ENCODE measurements at regions not wholly inside any gene's neighbourhood (a gene's known extent, or its start where the extent isn't known, plus 50 kb on each side); places are given as distances from the start of the nearest gene placed in this dataset.
"Not testable (repeated sequence)": the region's sequence is repeated elsewhere in the genome, so short reads cannot be mapped to it uniquely, and the experiment has no call there.

DNA sequence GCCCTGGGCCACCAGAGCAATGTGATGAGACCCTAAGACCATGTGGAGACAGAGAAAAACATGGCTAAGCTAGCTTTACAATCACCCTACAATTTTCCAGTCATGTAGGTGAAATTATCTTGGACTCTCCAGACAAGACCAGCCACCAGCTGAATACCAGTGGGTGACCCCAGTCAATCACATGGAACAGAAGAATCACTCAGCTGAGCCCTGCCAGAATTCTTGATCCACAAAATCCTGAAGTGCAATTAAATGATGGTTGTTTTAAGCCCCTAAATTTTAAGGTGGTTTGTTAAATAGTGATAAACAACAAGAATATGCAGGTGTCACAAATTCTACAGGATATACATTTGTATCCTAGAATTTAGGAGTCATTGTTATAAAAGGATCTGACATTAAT, 69.5 kb upstream of the SMIM15 start:
- TF ChIP-seq, protein P1, sequence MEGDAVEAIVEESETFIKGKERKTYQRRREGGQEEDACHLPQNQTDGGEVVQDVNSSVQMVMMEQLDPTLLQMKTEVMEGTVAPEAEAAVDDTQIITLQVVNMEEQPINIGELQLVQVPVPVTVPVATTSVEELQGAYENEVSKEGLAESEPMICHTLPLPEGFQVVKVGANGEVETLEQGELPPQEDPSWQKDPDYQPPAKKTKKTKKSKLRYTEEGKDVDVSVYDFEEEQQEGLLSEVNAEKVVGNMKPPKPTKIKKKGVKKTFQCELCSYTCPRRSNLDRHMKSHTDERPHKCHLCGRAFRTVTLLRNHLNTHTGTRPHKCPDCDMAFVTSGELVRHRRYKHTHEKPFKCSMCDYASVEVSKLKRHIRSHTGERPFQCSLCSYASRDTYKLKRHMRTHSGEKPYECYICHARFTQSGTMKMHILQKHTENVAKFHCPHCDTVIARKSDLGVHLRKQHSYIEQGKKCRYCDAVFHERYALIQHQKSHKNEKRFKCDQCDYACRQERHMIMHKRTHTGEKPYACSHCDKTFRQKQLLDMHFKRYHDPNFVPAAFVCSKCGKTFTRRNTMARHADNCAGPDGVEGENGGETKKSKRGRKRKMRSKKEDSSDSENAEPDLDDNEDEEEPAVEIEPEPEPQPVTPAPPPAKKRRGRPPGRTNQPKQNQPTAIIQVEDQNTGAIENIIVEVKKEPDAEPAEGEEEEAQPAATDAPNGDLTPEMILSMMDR (conservative IDR thresholded peaks at IDR 0.05): no peak
- no peak overlapping the region for H3K27ac ChIP-seq

DNA sequence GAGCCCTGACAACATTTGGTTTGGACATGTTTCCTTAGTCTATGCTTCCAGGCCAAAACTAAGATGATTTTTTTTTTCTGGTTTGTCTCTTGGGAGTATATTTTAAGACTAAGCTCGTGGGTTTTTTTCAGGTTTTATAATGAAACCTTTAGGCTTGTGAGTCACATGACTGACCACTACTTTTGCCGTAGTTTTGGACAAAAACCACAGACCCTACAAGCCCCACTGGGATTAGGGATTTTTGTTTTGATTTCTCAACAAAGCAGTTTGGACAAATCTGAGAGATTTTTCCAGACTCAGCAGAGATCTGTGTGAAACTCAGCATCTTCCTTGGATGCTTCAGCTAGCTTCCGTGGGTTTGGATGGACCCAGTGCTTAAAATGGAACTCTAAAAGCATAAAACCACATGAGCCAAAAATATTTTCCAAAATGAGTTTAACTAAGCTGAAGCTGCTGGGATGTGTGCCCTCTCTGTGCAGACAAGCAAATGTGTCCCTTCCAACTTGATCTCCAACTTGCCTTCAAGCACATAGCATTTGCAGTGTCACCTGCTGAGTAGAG, 70.3 kb upstream of the SMIM15 start:
- TF ChIP-seq, protein P1 (conservative IDR thresholded peaks at IDR 0.05): no peak
- no peak overlapping the region for H3K27ac ChIP-seq

DNA sequence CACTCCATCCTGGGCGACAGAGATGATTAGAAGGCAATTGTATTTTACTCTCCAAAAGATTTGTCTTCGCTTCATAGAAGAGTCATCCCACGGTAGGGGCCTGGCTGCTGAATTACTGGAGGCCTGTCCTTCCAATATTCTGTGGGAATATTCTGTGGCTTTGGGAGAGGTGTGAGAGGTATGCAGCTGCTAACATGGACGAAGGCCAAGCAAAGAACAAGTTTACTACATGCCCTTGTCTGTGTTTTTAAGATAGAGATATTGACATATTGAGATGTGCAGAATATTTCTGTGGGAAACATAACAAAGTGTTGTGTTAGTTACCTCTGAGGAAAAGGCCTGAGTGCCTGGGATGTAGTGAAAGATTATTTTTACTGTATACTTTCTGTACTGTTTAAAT, 71.8 kb upstream of the SMIM15 start:
- TF ChIP-seq, protein P1 (conservative IDR thresholded peaks at IDR 0.05): no peak
- no peak overlapping the region for H3K27ac ChIP-seq

DNA sequence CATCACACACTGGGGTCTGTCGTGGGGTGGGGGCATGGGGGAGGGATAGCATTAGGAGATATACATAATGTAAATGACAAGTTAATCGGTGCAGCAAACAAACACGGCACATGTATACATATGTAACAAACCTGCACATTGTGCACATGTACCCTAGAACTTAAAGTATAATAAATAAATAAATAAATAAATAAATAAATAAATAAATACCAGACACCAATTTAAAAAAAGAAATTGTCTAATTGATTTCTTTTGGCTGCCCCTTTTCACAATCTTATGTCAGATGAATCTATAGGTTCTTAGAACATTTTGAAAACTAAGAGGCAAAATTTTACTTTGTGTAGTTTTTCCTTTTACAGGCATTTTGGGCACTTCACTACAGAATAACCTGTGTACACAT, 74.4 kb upstream of the SMIM15 start:
- H3K27ac ChIP-seq: not testable (repeated sequence)

DNA sequence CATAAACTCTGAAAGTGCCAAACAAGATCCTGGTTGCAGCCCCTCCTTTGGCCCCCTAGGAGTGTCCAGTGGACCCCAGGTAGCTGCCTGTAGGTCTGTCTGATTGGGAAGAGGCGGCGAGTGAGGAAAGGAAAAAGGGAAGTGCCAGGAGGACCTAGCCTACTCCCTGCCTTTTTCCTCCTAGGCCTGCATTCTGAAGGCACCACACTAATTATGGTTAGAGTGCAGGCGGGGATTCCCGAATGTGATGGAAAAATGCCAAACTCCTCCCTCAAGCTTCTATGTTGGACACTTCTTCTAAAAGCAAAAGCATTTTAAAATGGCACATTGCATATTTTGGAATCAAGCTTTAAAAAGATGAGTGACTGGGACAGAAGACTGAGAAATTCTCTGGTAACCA, 83.2 kb upstream of the SMIM15 start:
- TF ChIP-seq, protein P1 (conservative IDR thresholded peaks at IDR 0.05): no peak
- H3K27ac ChIP-seq: no peak overlapping the region

DNA sequence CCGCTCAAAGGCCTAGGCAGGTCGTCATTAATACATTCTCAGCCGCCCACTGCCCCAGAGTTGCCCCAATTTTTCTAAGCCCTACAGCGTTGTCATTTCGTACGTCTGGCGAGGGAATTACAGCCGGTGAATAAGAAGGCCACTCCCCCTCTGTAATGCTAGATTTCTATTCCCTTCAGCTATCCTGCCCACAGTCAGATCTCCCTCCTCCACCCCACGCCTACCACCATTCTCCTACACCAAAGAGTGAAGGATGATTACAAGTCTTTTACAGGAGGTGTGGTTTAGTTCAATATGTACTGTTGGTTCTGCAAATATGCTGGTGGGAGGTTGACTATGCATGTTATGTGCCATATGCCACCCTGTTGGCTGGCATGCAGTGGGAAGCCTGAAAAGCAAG, 83.7 kb upstream of the SMIM15 start:
- no peak overlapping the region for H3K27ac ChIP-seq
- TF ChIP-seq, protein P1 (conservative IDR thresholded peaks at IDR 0.05): no peak

DNA sequence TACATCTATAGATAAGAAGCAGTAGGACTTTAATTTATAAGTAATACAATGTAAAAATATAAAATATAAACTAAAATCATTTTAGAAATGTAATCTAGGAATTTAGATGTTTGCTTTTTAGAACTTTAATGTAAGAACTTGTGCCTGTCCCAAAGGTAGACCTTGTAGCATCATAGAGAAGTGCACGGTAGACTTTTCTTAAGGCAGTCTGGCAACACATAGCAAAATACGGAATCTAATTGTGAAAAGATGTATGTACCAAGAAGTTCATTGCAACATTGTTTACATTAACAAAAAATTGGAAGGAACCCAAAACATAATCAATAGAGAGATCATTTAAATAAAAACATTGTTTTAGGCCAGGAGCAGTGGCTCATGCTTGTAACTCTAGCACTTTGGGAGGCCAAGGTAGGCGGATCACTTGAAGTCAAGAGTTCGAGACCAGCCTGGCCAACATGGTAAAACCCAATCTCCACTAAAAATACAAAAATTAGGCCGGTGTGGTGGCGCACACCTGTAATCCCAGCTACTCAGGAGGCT, 84.6 kb upstream of the SMIM15 start:
- TF ChIP-seq, protein P1 (conservative IDR thresholded peaks at IDR 0.05): no peak
- H3K27ac ChIP-seq: no peak overlapping the region

DNA sequence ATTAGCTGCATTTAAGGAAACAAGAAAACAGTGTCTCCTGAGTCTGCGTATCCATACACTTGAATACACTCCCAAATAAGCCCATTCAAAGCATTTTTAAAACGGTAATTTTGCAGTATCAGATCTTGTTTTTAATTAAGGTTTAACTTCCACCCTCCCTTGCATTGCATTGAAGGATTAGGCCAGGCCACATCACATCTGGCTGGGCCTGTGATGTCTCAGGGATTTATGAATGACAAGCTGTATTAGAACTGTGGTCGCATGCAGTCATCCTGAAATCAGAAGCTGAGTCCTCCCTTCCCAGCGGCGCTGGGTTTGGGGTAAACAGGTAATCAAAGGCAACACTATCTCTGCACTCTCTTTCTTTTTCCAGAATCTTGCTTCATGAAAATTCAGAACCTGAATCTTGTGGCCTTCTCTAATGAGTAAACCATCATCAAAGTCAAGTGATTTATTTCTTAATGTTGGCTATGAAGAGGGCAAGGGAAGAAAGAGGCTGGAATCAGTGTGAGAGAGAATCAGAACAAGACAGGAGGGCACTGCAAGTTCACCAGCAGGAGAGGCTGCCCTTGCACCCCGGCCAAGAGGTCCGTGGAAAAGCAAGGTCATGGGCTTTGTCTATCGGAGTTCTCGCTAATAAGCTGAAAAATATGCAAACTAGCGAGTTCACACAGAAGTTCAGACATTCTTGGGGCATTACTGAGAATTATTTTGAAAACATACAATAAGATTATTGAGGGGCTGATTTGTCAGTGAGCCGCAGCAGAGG, 80.0 kb upstream of the ZSWIM6 start:
- TF ChIP-seq, protein P1 (conservative IDR thresholded peaks at IDR 0.05): no peak
- H3K27ac ChIP-seq: no peak overlapping the region
